H9 (cell line): ENCODE measurements at regions not wholly inside any gene's neighbourhood (a gene's known extent, or its start where the extent isn't known, plus 50 kb on each side); places are given as distances from the start of the nearest gene placed in this dataset.

Experiments
- DNase-seq: peaks from one replicate; pipeline ENCODE4 v3.0.0-alpha.2; 2017
- H2AFZ ChIP-seq: one replicate; pipeline ENCODE4 v1.6.1; 2013; ENCODE audit warnings: mild to moderate bottlenecking, low read length, control low read depth, moderate library complexity
- H2AK5ac ChIP-seq: 2 replicates; pipeline ENCODE4 v1.6.1; 2013; ENCODE audit warnings: low read length, control low read depth, mixed read lengths; ENCODE audit not compliant: insufficient read length
- H2BK120ac ChIP-seq: one replicate; pipeline ENCODE4 v1.6.1; 2013; ENCODE audit warnings: low read depth, mild to moderate bottlenecking, low read length, control low read depth, inconsistent platforms; ENCODE audit not compliant: poor library complexity, severe bottlenecking
- H2BK12ac ChIP-seq: 2 replicates; pipeline ENCODE4 v1.6.1; 2013; ENCODE audit warnings: low read length, control low read depth, mixed read lengths, low read depth; ENCODE audit not compliant: insufficient read length
- H2BK15ac ChIP-seq: 2 replicates; pipeline ENCODE4 v1.6.1; 2013; ENCODE audit warnings: low read depth, low read length, control low read depth
- H2BK20ac ChIP-seq: one replicate; pipeline ENCODE4 v1.6.1; 2013; ENCODE audit warnings: low read depth, mild to moderate bottlenecking, low read length, control low read depth, inconsistent platforms; ENCODE audit not compliant: poor library complexity, severe bottlenecking
- H2BK5ac ChIP-seq: 2 replicates; pipeline ENCODE4 v1.6.1; 2013; ENCODE audit warnings: low read length, control low read depth, mixed read lengths; ENCODE audit not compliant: insufficient read length
- H3K14ac ChIP-seq: 2 replicates; pipeline ENCODE4 v1.6.1; 2013; ENCODE audit warnings: low read length, control low read depth; ENCODE audit not compliant: insufficient read depth
- H3K18ac ChIP-seq: 2 replicates; pipeline ENCODE4 v1.6.1; 2013; ENCODE audit warnings: low read depth, mild to moderate bottlenecking, mixed read lengths, low read length, control low read depth; ENCODE audit not compliant: insufficient read length
- H3K23ac ChIP-seq: 2 replicates; pipeline ENCODE4 v1.6.1; 2013; ENCODE audit warnings: low read length, control low read depth, mixed read lengths, low read depth; ENCODE audit not compliant: insufficient read length
- H3K23me2 ChIP-seq: 2 replicates; pipeline ENCODE4 v1.6.1; 2013; ENCODE audit warnings: low read depth, mild to moderate bottlenecking, mixed read lengths, low read length, control low read depth; ENCODE audit not compliant: insufficient read length, poor library complexity, severe bottlenecking
- H3K27ac ChIP-seq: 2 replicates; pipeline ENCODE4 v1.5.1; 2013; ENCODE audit warnings: low read length, control low read depth, mixed read lengths, low read depth; ENCODE audit not compliant: insufficient read length
- H3K27me3 ChIP-seq: 2 replicates; pipeline ENCODE4 v1.6.1; 2013; ENCODE audit warnings: low read length, control low read depth, inconsistent platforms; ENCODE audit not compliant: insufficient read depth
- H3K4ac ChIP-seq: 2 replicates; pipeline ENCODE4 v1.6.1; 2013; ENCODE audit warnings: low read depth, mild to moderate bottlenecking, control low read depth, inconsistent platforms, low read length, moderate library complexity
- H3K4me1 ChIP-seq: 2 replicates; pipeline ENCODE4 v1.6.1; 2013; ENCODE audit warnings: low read length, control low read depth, inconsistent platforms; ENCODE audit not compliant: insufficient read depth
- H3K4me2 ChIP-seq: 2 replicates; pipeline ENCODE4 v1.6.1; 2013; ENCODE audit warnings: low read length, control low read depth, mixed read lengths; ENCODE audit not compliant: insufficient read length, insufficient read depth
- H3K56ac ChIP-seq: 2 replicates; pipeline ENCODE4 v1.6.1; 2013; ENCODE audit warnings: low read depth, mild to moderate bottlenecking, mixed read lengths, low read length, control low read depth; ENCODE audit not compliant: insufficient read length
- H3K79me1 ChIP-seq: 2 replicates; pipeline ENCODE4 v1.6.1; 2013; ENCODE audit warnings: low read depth, mild to moderate bottlenecking, moderate library complexity, low read length, control low read depth, inconsistent platforms; ENCODE audit not compliant: insufficient read depth, poor library complexity, severe bottlenecking
- H3K79me2 ChIP-seq: 2 replicates; pipeline ENCODE4 v1.6.1; 2013; ENCODE audit warnings: low read length, control low read depth, inconsistent platforms; ENCODE audit not compliant: insufficient read depth
- H3K9ac ChIP-seq: 2 replicates; pipeline ENCODE4 v1.6.1; 2013; ENCODE audit warnings: low read length, control low read depth, mixed read lengths; ENCODE audit not compliant: insufficient read length; ENCODE audit errors: extremely low read depth
- H3K9me3 ChIP-seq: one replicate; pipeline ENCODE4 v1.6.1; 2013; ENCODE audit warnings: low read depth, low read length, inconsistent platforms; ENCODE audit not compliant: control insufficient read depth
- H3T11ph ChIP-seq: one replicate; pipeline ENCODE4 v1.6.1; 2013; ENCODE audit warnings: mild to moderate bottlenecking, low read length, control low read depth, inconsistent platforms
- H4K20me1 ChIP-seq: one replicate; pipeline ENCODE4 v1.6.1; 2013; ENCODE audit not compliant: control insufficient read depth, insufficient read length, insufficient read depth
- H4K5ac ChIP-seq: 2 replicates; pipeline ENCODE4 v1.6.1; 2013; ENCODE audit warnings: low read depth, mild to moderate bottlenecking, mixed read lengths, low read length, control low read depth; ENCODE audit not compliant: insufficient read length
- H4K8ac ChIP-seq: replicated peaks from 2 replicates; pipeline ENCODE4 v1.6.1; 2013; ENCODE audit warnings: low read length, control low read depth, mixed read lengths, low read depth; ENCODE audit not compliant: insufficient read length
- H4K91ac ChIP-seq: 2 replicates; pipeline ENCODE4 v1.6.1; 2013; ENCODE audit warnings: low read depth, mild to moderate bottlenecking, moderate library complexity, mixed read lengths, low read length, control low read depth; ENCODE audit not compliant: insufficient read length
- H3K27ac Mint-ChIP-seq, 3 experiments: 2 replicates in 2 of 3; 3 replicates in 1 of 3; pipeline ENCODE4 v1.8.0; 2020 to 2021; ENCODE audit warnings: mixed read lengths in 3 of 3, mild to moderate bottlenecking in 1 of 3, moderate library complexity in 1 of 3
- H3K27me3 Mint-ChIP-seq: 2 replicates; pipeline ENCODE4 v1.8.0; 2021; ENCODE audit warnings: low read depth, mild to moderate bottlenecking, moderate library complexity, mixed read lengths
- H3K36me3 Mint-ChIP-seq, 3 experiments: 2 replicates in 2 of 3; 3 replicates in 1 of 3; pipeline ENCODE4 v1.8.0; 2020 to 2021; ENCODE audit warnings: low read depth in 3 of 3, mixed read lengths in 3 of 3; ENCODE audit not compliant: insufficient read depth in 1 of 3
- H3K4me1 Mint-ChIP-seq, 2 experiments: 2 replicates each; pipeline ENCODE4 v1.8.0; 2020; ENCODE audit warnings: mixed read lengths in 2 of 2
- H3K4me3 Mint-ChIP-seq, 2 experiments: 2 replicates in 1 of 2; 3 replicates in 1 of 2; pipeline ENCODE4 v1.8.0; 2020 to 2021; ENCODE audit warnings: mild to moderate bottlenecking in 2 of 2, mixed read lengths in 2 of 2, moderate library complexity in 1 of 2
- H3K9me3 Mint-ChIP-seq, 2 experiments: 2 replicates in 1 of 2; 3 replicates in 1 of 2; pipeline ENCODE4 v1.8.0; 2020; ENCODE audit warnings: mild to moderate bottlenecking in 2 of 2, mixed read lengths in 2 of 2, moderate library complexity in 1 of 2
- CTCF ChIP-seq: fragments of 200-600 bp; sonication (generic); conservative IDR thresholded peaks from 3 replicates; pipeline ENCODE4 v1.8.0; 2021; ENCODE audit warnings: antibody characterized with exemption, mild to moderate bottlenecking
- WGBS: extraction: QIAGEN DNeasy Blood & Tissue Kit; methylation state at CpG from one replicate; pipeline ENCODE4 v1.1.7; 2013; ENCODE audit warnings: missing lambda C conversion rate, low lambda C conversion rate, mixed read lengths; ENCODE audit not compliant: insufficient read length; ENCODE audit errors: extremely low coverage; 5-methylcytosine and 5-hydroxymethylcytosine counted together

- Histone ChIP-seq H2BK20ac (no peak overlapping the region), H4K5ac (no peak overlapping the region), H4K8ac (no peak overlapping the region), H3K4me1 (no peaks in the 10 kb centered on the region), H3K27me3 (no peaks in the 10 kb centered on the region), H2BK120ac (no peak overlapping the region), H3K27ac (no peak overlapping the region), H3K18ac (no peak overlapping the region), H3K9me3 (no peaks in the 10 kb centered on the region), H3K4me2 (no peak overlapping the region), H4K91ac (no peak overlapping the region), H2AK5ac (no peak overlapping the region), H3K14ac (no peak overlapping the region), H4K20me1 (no peaks in the 10 kb centered on the region), H2BK15ac (no peak overlapping the region), H3K23me2 (no peaks in the 10 kb centered on the region), H3K9ac (no peak overlapping the region), H3K4ac (no peak overlapping the region), H3K23ac (no peak overlapping the region), H3K79me2 (no peaks in the 10 kb centered on the region), H3K79me1 (no peaks in the 10 kb centered on the region), H2BK12ac (no peak overlapping the region), H2BK5ac (no peak overlapping the region), H3T11ph (no peak overlapping the region), H3K56ac (no peak overlapping the region), H2AFZ (no peak overlapping the region)
- DNase-seq, result no peak
- Mint-ChIP-seq H3K27ac (no peak overlapping the region), H3K9me3 (no peaks in the 10 kb centered on the region), H3K4me1 (no peaks in the 10 kb centered on the region), H3K27me3 (no peaks in the 10 kb centered on the region), H3K4me3 (no peak overlapping the region), H3K36me3 (no peaks in the 10 kb centered on the region)
- no CpG with 5 or more reads among the region's 5 CpGs for WGBS
- TF ChIP-seq CTCF, result no peak
Measured at GRCh38 chr2:157159221-157159934, 98.1 kb upstream of the GALNT5 start.
